NCI-H774 (cell line): ENCODE measurements at regions not wholly inside any gene's neighbourhood (a gene's known extent, or its start where the extent isn't known, plus 50 kb on each side); places are given as distances from the start of the nearest gene placed in this dataset.

ENCODE experiments used
- DNase-seq: peaks from one replicate; lab custom pipeline; 2025; lab: John Stamatoyannopoulos, UW

GRCh38 chr6:11358904-11359830 is 126.7 kb upstream of the NEDD9 start:
- no peak for DNase-seq

- no peak for DNase-seq
These were observed 124.8 kb upstream of the NEDD9 start for GRCh38 chr6:11357285-11357684.

- no peak for DNase-seq
These were observed 124.1 kb upstream of the NEDD9 start for GRCh38 chr6:11356404-11357155.

GRCh38 chr6:11353921-11354389 is 121.5 kb upstream of the NEDD9 start:
- no peak for DNase-seq

GRCh38 chr6:11350294-11350693 is 117.8 kb upstream of the NEDD9 start:
- DNase-seq: no peak

GRCh38 chr6:11349880-11350279 is 117.4 kb upstream of the NEDD9 start:
- no peak for DNase-seq

- DNase-seq: no peak
These were observed 114.0 kb upstream of the NEDD9 start for GRCh38 chr6:11346516-11346915.

GRCh38 chr6:11345536-11345935 is 113.1 kb upstream of the NEDD9 start:
- no peak for DNase-seq

- DNase-seq: no peak
These were observed 111.7 kb upstream of the NEDD9 start for GRCh38 chr6:11343963-11344723.

GRCh38 chr6:11341867-11342266 is 109.4 kb upstream of the NEDD9 start:
- DNase-seq: no peak

GRCh38 chr6:11341303-11341702 is 108.8 kb upstream of the NEDD9 start:
- no peak for DNase-seq

GRCh38 chr6:11339380-11339779 is 106.9 kb upstream of the NEDD9 start:
- no peak for DNase-seq

- DNase-seq: no peak
These were observed 104.8 kb upstream of the NEDD9 start for GRCh38 chr6:11337306-11337705.

- no peak for DNase-seq
These were observed 103.4 kb upstream of the NEDD9 start for GRCh38 chr6:11335826-11336225.

GRCh38 chr6:11333132-11333849 is 100.8 kb upstream of the NEDD9 start:
- DNase-seq: no peak

GRCh38 chr6:11332463-11332862 is 100.0 kb upstream of the NEDD9 start:
- DNase-seq: no peak

- no peak for DNase-seq
These were observed 98.6 kb upstream of the NEDD9 start for GRCh38 chr6:11331111-11331510.

- DNase-seq: no peak
These were observed 97.9 kb upstream of the NEDD9 start for GRCh38 chr6:11330413-11330760.

- no peak for DNase-seq
These were observed 97.4 kb upstream of the NEDD9 start for GRCh38 chr6:11329726-11330412.

- DNase-seq: no peak
These were observed 96.3 kb upstream of the NEDD9 start for GRCh38 chr6:11328613-11329247.

- DNase-seq: no peak
These were observed 95.5 kb upstream of the NEDD9 start for GRCh38 chr6:11327961-11328360.
